ENCODE measurements at regions not wholly inside any gene's neighbourhood (a gene's known extent, or its start where the extent isn't known, plus 50 kb on each side); places are given as distances from the start of the nearest gene placed in this dataset.

DNA sequence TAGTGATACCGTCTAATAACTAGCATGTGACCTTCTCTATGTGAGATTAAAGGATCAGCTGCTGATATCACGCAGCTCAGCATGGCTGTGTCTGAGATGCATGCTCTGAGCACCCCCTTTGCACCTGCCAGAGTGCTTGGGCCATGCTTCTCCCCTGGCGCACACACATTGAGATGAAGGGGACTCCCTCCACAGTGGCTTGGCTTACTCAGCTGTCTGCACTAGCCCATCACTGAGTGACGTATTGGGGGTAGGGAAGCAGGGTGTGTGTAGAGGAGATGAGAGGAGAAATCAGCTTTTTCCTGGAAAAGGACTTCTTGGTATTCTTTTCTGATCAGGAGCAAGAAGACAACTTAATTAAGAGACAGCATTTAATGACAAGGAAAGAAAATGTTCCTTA lies 216.5 kb downstream of the BLID start:
- H3K4me3 ChIP-seq (ENCODE audit: low read depth, low read length) = no peak overlapping the region
- no peak for DNase-seq (ENCODE audit: low read depth)
- TF ChIP-seq, protein P1, sequence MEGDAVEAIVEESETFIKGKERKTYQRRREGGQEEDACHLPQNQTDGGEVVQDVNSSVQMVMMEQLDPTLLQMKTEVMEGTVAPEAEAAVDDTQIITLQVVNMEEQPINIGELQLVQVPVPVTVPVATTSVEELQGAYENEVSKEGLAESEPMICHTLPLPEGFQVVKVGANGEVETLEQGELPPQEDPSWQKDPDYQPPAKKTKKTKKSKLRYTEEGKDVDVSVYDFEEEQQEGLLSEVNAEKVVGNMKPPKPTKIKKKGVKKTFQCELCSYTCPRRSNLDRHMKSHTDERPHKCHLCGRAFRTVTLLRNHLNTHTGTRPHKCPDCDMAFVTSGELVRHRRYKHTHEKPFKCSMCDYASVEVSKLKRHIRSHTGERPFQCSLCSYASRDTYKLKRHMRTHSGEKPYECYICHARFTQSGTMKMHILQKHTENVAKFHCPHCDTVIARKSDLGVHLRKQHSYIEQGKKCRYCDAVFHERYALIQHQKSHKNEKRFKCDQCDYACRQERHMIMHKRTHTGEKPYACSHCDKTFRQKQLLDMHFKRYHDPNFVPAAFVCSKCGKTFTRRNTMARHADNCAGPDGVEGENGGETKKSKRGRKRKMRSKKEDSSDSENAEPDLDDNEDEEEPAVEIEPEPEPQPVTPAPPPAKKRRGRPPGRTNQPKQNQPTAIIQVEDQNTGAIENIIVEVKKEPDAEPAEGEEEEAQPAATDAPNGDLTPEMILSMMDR (conservative IDR thresholded peaks at IDR 0.05; ENCODE audit: low read depth, low read length) = no peak

DNA sequence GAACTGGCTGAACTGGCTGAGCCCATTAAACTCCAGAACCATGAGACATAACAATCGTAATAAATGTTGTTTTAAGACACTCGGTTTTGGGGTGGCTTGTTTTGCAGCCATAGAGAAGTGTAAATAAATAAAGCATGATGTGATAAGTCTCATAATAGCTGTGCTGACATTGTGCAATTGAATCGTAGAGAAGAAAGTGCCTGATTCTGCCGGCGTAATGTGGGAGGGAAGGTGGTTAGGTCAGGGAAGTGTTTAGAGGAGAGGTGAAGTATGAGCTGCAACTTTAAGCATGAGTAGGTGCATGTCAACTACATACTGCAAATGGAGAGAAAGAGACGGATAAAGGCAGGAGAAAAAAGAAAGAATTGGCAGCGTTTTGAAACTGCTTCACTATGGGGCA lies 217.1 kb downstream of the BLID start:
- no peak for DNase-seq (ENCODE audit: low read depth)
- no peak overlapping the region for H3K4me3 ChIP-seq (ENCODE audit: low read depth, low read length)
- TF ChIP-seq, protein P1 (conservative IDR thresholded peaks at IDR 0.05; ENCODE audit: low read depth, low read length) = no peak

- DNase-seq (ENCODE audit: low read depth) = no peak
- no peak overlapping the region for H3K4me3 ChIP-seq (ENCODE audit: low read depth, low read length)
- TF ChIP-seq, protein P1 (conservative IDR thresholded peaks at IDR 0.05; ENCODE audit: low read depth, low read length) = no peak
Measured at GRCh38 chr11:121895919-121896318, 220.1 kb downstream of the BLID start.

- TF ChIP-seq, protein P1 (conservative IDR thresholded peaks at IDR 0.05; ENCODE audit: low read depth, low read length) = no peak
- DNase-seq (ENCODE audit: low read depth) = peak; percentile 70
- H3K4me3 ChIP-seq (ENCODE audit: low read depth, low read length) = no peak overlapping the region
Measured at GRCh38 chr11:121894581-121894980, 221.4 kb downstream of the BLID start.

DNA sequence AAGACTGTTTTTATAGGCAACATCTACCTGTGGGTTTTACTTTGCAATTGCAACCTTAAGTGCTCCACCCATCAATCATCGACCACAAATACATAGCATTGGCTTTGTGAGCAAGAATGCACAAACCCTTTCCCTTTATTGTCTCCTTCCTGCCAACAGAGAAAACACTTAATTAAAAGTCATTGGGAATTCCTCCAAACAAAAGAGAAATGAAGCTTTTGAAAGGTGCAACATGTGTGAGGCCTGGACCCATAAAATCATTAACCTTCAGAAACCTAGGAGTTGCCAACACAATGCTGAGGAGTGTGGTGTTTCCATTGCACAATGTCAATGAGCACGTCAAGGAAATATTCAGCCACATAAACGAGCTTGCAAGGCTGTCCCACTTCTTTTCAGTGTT lies 223.2 kb downstream of the BLID start:
- DNase-seq (ENCODE audit: low read depth) = peak; percentile 47
- TF ChIP-seq, protein P1 (conservative IDR thresholded peaks at IDR 0.05; ENCODE audit: low read depth, low read length) = no peak
- no peak overlapping the region for H3K4me3 ChIP-seq (ENCODE audit: low read depth, low read length)

DNA sequence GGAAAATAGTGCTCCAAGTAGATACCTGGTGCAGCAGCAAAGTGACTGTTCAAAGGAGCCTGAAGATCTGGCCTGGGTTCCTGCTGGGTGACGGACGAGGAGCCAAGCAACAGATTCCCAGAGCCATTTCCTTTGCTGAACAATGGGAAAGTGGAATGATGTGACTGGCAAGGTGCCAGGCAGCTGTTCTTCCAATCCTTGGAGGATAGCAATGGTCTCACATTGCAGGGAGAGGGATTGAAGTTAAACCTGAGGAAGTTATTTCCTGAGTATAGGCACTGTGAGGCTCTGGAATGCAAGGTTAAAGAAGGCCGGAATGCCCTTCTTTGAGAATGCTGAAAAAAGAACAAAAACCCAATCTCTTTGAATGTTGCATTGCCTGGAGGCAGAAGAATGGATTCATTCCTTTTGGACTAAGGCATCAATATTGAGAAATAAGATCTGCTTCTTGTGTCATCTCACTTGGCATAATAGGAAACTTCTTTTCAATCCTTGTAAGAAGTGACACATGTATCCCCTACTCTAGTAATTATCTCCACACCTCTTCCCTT lies 223.8 kb downstream of the BLID start:
- peak; percentile 74 for DNase-seq (ENCODE audit: low read depth)
- TF ChIP-seq, protein P1 (conservative IDR thresholded peaks at IDR 0.05; ENCODE audit: low read depth, low read length) = no peak
- H3K4me3 ChIP-seq (ENCODE audit: low read depth, low read length) = no peak overlapping the region

- TF ChIP-seq, protein P1 (conservative IDR thresholded peaks at IDR 0.05; ENCODE audit: low read depth, low read length) = no peak
- no peak for DNase-seq (ENCODE audit: low read depth)
- H3K4me3 ChIP-seq (ENCODE audit: low read depth, low read length) = no peak overlapping the region
Measured at GRCh38 chr11:121890946-121891515, 225.0 kb downstream of the BLID start.
